Raji (cell line): ENCODE measurements at regions not wholly inside any gene's neighbourhood (a gene's known extent, or its start where the extent isn't known, plus 50 kb on each side); places are given as distances from the start of the nearest gene placed in this dataset.

Experiments
- POLR2A ChIP-seq: IDR thresholded peaks from 2 replicates; pipeline ENCODE4 v1.6.1; 2011; ENCODE audit warnings: low read depth, low read length, control low read depth; ENCODE audit not compliant: insufficient read depth

DNA sequence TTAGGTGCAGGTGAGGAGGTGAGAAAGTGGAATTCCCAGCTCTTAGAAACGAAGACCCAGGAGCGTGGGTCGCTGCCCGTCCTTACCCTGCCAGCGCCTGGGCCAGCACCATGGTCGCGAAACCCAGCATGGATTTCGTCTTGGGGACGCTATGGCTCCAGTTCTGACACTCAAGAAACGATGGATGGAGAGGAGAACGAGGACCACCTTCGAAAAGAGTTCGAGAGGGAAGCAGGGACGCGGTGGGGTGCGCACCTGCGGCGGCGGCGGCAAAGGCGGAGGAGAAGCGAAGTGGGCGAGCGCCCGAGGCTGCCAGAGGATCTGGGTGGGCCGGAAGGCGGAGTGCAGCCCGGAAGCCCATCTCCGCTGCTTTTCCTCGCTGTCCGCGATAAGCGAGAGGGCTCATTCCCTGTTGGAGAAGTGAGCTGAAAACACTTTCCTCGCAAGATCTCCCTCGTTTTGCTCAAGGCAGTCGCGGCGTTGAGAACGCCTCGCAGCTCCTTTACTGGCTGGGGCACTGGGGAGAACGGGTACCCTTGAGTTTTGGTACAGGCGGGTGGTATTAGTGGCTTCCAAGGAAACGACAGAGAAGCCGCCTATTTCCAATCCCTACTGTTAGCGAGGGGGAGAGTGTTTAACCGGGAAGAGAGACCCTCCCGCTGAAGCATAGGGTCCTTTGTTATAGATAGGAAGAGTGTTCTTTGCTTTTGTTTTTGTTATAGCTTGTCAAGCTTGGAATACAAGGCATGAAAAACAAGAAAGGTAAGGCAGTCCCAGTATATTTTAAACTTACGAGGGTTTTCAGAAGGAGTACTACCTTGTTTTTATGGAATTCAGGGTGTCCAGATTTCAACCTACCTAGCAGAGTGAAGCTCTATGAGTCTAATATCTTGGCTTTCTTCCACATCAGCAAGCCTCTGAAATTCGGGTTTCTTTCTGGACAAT, 109.5 kb downstream of the TRIM27 start:
- TF ChIP-seq POLR2A = no peak

DNA sequence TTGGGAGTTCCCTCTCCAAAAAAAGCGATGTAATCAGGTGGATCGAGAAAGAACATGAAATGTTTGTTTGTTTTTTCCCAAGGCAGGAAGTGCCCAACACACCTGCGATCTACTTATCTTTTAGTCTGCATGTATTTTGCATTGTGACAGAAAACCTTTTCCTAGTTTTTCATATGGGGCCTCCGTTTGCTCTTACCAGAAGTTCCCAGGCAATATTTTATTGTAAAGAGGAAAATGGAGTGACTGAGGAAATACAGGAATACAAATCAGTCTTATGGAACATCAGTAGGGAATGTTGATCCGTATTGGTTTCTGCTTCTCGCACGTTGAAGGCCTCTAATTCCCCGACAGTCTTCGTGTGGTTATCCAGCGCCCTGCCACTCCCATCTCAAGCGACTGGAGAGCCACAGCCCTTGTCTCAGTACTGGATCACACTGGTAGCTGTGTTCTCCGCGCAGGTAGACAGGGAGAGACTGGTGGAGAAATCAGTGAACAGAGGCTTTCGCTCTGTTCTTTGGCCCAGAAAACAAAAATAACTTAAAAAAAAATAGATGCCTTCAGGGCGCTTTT, 107.4 kb downstream of the TRIM27 start:
- no peak for TF ChIP-seq POLR2A

DNA sequence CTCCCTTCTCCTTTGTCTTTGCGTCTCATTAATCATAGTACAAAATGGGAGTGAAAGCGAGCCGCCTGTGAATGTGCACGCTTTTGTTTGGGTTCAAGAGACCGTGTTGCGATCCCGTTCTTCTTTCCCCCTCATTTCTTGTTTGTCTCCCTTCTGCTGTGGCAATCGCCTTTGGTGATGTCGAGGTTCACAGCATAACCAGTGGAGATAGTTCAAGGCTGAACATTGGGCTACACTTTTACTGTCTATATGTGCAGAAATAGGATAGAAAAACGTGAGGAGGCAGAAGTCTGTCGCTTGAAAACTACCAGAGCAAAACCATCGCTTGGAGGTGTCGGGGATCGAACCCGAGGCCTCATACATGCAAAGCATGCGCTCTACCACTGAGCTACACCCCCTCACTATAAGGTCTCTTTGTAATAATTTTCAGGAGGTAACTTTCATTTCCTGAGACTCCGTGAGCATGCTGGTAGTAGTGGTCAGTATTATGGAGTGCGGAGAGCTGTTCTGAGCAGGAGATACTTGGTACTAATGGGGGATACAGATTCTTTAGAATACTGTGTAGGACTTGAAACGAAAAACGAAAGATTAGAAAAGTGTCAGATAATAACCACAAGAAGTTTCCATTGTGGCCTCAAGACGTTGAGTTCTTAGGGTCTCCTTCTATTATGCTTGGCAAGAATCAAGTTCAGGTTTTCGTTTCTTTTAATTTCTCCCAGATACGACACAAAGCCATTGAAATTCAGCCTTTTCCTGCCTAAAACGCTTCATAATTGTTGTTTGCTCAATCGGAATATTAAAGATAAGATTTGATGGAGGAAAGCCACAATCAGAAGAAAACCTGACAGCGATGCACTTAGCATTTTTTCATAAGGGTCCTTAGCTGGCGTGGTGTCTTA, 106.6 kb downstream of the TRIM27 start:
- TF ChIP-seq POLR2A = no peak

DNA sequence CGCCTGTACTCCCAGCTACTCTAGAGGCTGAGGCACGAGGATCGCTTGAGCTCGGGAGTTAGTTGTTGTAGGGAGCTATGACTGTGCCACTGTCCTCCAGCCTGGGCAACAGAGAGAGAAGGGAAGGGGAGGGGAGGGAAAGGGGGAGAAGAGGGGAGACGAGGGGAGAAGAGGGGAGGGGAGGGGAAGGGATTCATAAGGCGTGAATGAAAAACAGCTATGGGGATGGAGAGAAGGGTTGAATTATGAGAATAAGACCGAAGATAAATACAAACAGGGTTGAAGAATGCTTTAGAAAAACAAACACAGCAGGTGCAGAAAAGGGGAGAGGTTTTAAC, 106.0 kb downstream of the TRIM27 start:
- TF ChIP-seq POLR2A = no peak

DNA sequence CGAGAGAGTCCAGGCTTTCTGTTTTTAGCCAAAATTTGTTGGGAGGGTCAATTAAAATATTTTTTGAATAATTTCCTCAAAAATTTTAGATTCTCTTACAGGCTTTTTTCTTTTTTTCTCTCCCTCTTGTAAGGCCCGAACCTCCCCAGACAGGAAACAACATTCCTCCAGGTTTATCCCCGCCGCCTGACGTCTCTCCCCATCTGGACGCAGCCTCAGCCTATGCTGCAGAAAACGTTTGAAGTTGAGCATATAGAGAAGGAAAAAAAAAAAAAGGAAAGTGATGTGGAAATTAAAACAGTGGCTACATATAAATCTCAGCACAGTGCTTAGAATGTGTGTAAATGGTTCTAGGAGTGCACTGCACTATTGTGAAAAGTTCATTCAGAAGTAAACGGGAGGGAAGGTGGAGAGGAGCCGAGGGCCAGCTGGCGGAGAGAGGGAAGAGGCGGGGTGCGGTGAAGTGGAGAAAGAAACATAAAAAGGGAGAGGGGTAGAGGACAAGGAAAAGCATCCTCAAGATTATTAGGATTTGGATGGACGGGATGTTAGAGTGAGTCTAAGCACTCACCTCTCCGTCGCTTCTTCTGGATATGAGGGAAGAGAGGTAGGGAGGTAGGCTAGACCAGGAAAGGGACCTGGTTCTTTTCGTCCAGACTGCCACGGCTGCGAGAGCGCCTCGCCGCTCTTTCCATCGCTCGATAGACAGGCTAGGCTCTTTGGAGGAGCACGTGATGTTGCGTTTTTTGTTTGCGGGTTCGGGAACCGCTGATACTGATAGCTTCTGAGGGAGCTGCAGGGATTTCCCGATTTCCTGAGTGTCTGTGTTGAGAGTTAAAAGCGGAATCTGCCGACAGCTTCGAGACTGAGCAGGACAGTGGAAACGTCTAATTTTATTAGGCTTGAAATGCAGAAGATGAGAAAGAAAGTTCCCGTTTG, 98.7 kb downstream of the TRIM27 start:
- TF ChIP-seq POLR2A = no peak

DNA sequence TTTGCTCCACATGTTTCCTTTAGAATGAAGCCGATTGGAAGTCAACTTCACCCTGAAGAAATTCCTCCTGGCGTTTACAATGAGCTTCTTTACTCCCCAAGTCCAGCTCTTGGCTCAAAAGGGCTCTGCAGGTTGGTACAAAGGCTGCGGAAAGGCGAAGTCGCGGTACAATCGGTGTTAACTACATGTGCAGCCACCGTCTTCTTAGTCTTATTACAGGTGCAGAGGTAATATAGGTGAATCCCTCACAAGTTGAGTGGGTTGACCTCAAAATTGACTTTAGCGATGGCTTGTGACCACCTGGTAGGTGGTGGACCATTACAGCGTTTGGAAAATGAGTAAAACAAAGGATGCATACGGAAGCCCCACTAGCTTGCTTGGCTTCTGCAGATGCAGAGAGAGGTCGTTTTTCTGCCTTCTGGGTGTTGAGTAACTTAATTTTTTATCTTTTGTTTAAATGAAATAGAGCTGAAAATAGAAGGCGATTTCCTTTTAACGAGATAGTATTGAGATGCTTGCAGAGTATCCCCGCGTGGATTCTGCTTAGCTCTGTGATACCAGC, 98.0 kb downstream of the TRIM27 start:
- TF ChIP-seq POLR2A = no peak

DNA sequence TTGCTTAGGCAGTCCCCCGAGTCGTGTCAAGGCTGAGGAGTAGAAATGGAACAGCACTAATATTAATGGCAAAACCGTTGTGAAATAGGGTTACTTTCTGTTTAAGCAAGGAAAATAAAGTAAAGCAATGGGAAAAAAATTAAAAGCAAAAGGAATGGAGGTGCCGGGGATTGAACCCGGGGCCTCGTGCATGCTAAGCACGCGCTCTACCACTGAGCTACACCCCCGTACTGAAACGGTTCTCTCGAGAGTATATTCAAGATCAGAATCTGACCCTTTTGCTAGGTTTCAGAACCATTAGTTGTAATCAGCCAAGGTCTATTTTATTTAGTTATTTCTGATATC, 85.5 kb downstream of the TRIM27 start:
- no peak for TF ChIP-seq POLR2A

DNA sequence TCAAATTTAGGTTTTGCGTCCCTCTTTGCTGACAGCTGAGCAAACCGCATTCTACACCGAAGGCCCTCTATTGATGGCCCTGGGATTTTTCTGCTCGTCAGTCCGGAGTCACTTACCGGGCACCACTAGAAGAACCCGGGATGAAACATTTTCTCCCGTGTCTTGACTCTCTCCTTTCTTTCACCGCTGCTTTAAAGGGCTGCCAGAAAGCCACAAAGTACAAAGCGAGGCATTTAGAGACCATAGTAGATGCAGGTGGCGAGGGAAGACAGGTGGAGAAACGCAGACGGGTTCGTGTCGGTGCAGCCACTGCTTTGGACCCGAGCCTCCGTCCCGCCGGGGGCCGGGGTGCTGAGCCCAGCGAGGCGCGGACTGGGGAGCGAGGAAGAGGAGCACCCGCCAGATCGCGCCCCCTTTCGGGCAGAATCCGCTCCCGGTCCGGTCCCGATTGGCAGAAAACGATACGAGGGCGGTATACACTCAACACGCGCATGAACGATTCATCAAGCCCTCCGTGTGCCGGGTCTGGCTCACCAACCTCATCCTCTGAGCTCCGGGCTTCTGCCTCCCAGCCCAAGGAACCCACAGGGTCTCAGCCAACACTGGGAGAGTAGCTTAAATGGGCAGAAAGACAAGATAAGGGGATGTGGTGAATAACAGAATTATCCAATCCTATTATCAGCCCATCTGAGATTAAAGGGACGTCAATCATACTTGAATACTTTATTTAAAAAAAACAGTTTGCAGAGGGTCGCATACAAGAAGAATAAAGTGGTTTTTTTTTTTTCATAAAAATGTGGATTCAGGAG, 84.9 kb downstream of the TRIM27 start:
- peak; percentile 21; the same call in 1 of the 2 replicates for TF ChIP-seq POLR2A

DNA sequence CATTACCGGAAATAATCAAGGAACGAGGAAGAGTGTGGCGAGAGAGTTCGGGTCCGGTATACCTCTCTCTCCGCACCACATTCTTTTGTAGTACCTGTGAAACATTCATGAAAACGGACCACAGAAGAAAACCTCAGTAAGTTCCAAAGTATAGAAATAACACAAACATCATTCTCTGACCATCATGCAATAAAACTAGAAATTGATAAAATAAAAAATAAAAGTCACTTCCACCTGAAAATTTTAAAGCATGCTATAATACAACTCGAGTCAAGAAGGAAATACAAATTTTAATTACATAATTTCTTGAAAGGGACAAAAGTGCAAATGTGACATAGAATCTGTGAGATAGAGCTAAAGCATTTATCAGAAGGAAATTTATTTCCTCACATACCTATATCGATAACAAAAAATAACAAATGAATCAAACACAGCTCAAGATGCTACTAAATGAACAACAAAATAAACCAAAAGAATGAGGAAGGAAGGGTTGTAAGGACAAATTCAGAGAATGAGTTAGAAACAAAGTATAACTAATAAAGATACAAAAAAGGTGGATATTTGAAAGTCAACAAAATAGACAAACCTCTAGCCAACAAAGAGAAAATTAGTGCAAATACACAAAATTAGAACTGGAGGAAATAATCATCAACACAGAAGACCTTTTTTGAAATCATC, 84.2 kb downstream of the TRIM27 start:
- no peak for TF ChIP-seq POLR2A

DNA sequence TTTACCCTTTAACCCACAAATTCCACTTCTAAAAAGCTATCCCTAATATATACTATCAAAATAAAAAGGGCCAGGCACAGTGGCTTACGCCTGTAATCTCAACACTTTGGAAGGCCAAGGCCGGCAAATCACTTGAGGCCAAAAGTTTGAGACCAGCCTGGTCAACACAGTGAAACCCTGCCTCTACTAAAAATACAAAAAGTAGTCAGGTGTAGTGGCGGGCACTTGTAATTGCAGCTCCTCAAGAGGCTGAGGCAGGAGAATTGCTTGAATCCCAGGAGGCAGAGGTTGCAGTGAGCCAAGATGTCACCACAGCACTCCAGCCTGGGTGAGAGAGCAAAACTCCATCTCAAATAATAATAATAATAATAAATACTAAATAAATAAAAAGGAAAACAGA, 82.5 kb downstream of the TRIM27 start:
- no peak for TF ChIP-seq POLR2A
